ENCODE measurements at regions not wholly inside any gene's neighbourhood (a gene's known extent, or its start where the extent isn't known, plus 50 kb on each side); places are given as distances from the start of the nearest gene placed in this dataset.

DNA sequence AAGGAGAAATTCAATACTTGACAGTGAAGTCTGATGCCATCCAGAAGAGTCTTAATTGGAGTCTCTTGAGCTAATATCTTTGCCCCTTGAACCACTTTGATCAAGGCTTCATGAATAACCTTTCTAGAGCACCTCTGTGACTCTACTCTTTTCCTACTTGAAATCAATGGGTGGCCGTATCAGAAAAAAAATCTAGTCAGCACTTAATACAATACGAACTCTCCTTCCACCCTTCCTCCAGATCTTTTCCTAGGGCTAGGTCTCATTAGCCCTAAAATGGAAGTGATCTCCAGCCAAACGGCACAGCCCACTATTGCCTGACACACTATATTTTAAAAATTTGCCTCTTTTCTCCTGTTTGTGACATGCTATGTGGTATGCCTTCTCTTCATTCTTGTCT, 129.6 kb upstream of the TLL1 start:
- Histone ChIP-seq H3K4me1 (ENCODE audit: low read depth) (no peaks in the 10 kb centered on the region), H3K27ac (no peak overlapping the region), H3K27me3 (no peaks in the 10 kb centered on the region), H3K4me3 (no peak overlapping the region), H3K9me3 (ENCODE audit: low read depth) (no peaks in the 10 kb centered on the region), H3K36me3 (no peaks in the 10 kb centered on the region)
- DNase-seq (ENCODE audit: low read depth in 1 of 2, low spot score in 1 of 2): no peak
- TF ChIP-seq CTCF (IDR thresholded peaks at IDR 0.05; ENCODE audit: low read depth, low read length): no peak

DNA sequence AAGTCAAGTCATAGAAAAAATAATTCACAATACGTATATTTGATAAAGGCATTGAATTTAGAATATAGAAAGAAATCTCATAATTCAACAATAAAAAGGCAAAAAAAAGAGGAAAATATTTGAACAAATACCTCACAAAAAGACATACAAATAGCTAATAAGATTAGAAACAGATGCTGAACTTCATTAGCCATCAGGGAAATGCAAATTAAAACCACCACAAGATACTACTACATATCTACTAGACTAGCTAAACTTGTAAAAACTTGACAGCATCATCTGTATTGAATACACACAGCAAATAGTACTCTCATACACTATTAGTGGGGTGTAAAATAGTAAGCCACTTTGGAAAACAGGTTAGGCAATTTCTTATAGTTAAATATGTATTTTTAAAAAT, 128.7 kb upstream of the TLL1 start:
- no peaks in the 10 kb centered on the region for H3K9me3 ChIP-seq (ENCODE audit: low read depth)
- H3K27ac ChIP-seq: no peak overlapping the region
- TF ChIP-seq CTCF (IDR thresholded peaks at IDR 0.05; ENCODE audit: low read depth, low read length): no peak
- no peak for DNase-seq (ENCODE audit: low read depth in 1 of 2, low spot score in 1 of 2)
- H3K27me3 ChIP-seq: no peaks in the 10 kb centered on the region
- H3K36me3 ChIP-seq: no peaks in the 10 kb centered on the region
- H3K4me3 ChIP-seq: no peak overlapping the region
- no peaks in the 10 kb centered on the region for H3K4me1 ChIP-seq (ENCODE audit: low read depth)

DNA sequence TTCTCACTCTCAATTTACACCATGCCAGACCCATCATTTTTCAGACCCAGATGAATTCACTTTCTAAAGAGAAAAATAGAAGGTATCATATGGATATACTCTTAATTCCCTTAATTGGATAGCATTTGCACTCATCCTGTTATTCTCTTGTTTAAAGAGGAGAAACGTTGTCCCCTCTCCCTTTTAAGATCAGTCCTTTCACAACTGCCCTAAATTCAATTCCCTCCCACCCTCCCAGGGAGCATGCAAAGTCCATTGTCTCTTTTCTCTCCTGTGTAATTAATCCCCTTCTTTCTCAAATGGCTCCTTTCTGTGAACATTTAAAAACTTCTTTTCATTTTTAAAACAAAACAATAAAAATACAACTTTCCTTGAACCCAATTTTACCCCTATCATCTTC, 124.7 kb upstream of the TLL1 start:
- TF ChIP-seq CTCF (IDR thresholded peaks at IDR 0.05; ENCODE audit: low read depth, low read length): no peak
- H3K4me1 ChIP-seq (ENCODE audit: low read depth): no peaks in the 10 kb centered on the region
- H3K36me3 ChIP-seq: no peaks in the 10 kb centered on the region
- H3K27ac ChIP-seq: no peak overlapping the region
- DNase-seq (ENCODE audit: low read depth in 1 of 2, low spot score in 1 of 2): no peak
- H3K9me3 ChIP-seq (ENCODE audit: low read depth): no peaks in the 10 kb centered on the region
- H3K4me3 ChIP-seq: no peak overlapping the region
- H3K27me3 ChIP-seq: no peaks in the 10 kb centered on the region

- TF ChIP-seq CTCF (IDR thresholded peaks at IDR 0.05; ENCODE audit: low read depth, low read length): no peak
- Histone ChIP-seq H3K4me3 (no peak overlapping the region), H3K36me3 (no peaks in the 10 kb centered on the region), H3K27ac (no peak overlapping the region), H3K27me3 (no peaks in the 10 kb centered on the region), H3K4me1 (ENCODE audit: low read depth) (no peaks in the 10 kb centered on the region), H3K9me3 (ENCODE audit: low read depth) (no peaks in the 10 kb centered on the region)
- no peak for DNase-seq (ENCODE audit: low read depth in 1 of 2, low spot score in 1 of 2)
Observed at GRCh38 chr4:165751882-165752281, 121.2 kb upstream of the TLL1 start.

- no peak for DNase-seq (ENCODE audit: low read depth in 1 of 2, low spot score in 1 of 2)
- H3K27me3 ChIP-seq: no peaks in the 10 kb centered on the region
- H3K4me3 ChIP-seq: no peak overlapping the region
- no peak overlapping the region for H3K27ac ChIP-seq
- H3K36me3 ChIP-seq: no peaks in the 10 kb centered on the region
- H3K9me3 ChIP-seq (ENCODE audit: low read depth): no peaks in the 10 kb centered on the region
- TF ChIP-seq CTCF (IDR thresholded peaks at IDR 0.05; ENCODE audit: low read depth, low read length): no peak
- H3K4me1 ChIP-seq (ENCODE audit: low read depth): no peaks in the 10 kb centered on the region
Observed at GRCh38 chr4:165754664-165755063, 118.4 kb upstream of the TLL1 start.

GRCh38 chr4:165756836-165757235, 116.2 kb upstream of the TLL1 start:
- Histone ChIP-seq H3K9me3 (ENCODE audit: low read depth) (no peaks in the 10 kb centered on the region), H3K27me3 (no peaks in the 10 kb centered on the region), H3K36me3 (no peaks in the 10 kb centered on the region), H3K4me3 (no peak overlapping the region), H3K4me1 (ENCODE audit: low read depth) (no peaks in the 10 kb centered on the region), H3K27ac (no peak overlapping the region)
- TF ChIP-seq CTCF (IDR thresholded peaks at IDR 0.05; ENCODE audit: low read depth, low read length): no peak
- DNase-seq (ENCODE audit: low read depth in 1 of 2, low spot score in 1 of 2): no peak
